ENCODE measurements at regions not wholly inside any gene's neighbourhood (a gene's known extent, or its start where the extent isn't known, plus 50 kb on each side); places are given as distances from the start of the nearest gene placed in this dataset.

DNA sequence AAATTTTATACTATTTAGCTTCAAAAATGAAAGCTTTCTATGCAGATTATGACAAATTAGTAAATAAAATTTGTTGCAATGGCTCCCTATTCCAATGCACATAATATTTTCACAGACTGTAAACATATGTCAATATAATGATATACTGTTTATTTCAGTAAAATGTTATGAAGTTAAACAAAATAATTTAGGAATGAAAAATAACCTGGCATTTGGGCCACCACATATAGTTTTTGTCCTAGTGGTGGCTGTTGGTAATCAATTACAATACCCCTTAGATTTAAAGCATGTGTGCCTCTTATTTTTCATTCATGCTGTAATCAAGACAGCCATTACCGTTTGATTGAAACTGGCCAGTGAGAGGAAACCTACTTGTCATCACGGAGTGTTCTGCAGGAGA, 928.5 kb upstream of the KCND2 start:
- TF ChIP-seq, protein P1, sequence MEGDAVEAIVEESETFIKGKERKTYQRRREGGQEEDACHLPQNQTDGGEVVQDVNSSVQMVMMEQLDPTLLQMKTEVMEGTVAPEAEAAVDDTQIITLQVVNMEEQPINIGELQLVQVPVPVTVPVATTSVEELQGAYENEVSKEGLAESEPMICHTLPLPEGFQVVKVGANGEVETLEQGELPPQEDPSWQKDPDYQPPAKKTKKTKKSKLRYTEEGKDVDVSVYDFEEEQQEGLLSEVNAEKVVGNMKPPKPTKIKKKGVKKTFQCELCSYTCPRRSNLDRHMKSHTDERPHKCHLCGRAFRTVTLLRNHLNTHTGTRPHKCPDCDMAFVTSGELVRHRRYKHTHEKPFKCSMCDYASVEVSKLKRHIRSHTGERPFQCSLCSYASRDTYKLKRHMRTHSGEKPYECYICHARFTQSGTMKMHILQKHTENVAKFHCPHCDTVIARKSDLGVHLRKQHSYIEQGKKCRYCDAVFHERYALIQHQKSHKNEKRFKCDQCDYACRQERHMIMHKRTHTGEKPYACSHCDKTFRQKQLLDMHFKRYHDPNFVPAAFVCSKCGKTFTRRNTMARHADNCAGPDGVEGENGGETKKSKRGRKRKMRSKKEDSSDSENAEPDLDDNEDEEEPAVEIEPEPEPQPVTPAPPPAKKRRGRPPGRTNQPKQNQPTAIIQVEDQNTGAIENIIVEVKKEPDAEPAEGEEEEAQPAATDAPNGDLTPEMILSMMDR (IDR thresholded peaks at IDR 0.05): no peak
- TF ChIP-seq POLR2A (IDR thresholded peaks at IDR 0.05): no peak

Measured in breast epithelium (tissue), 3 donors.